Tibial nerve (tissue), 4 donors: ENCODE measurements at regions not wholly inside any gene's neighbourhood (a gene's known extent, or its start where the extent isn't known, plus 50 kb on each side); places are given as distances from the start of the nearest gene placed in this dataset.

Source experiments
- DNase-seq, 2 donors: peaks; one replicate each; pipeline ENCODE4 v3.0.0-alpha.2; 2019; ENCODE audit warnings: low spot score in 2 of 2
- H3K27ac ChIP-seq, 4 donors: fragments of 200-600 bp; sonication (generic) in 3 of 4; one replicate each; pipeline ENCODE4 v1.5.1; 2017 to 2019; ENCODE audit warnings: mild to moderate bottlenecking in 1 of 4
- H3K27me3 ChIP-seq, 2 donors: fragments of 200-600 bp; sonication (generic) in 1 of 2; one replicate each; pipeline versions ENCODE4 v1.5.1 to v1.6.0; 2017 to 2019
- H3K36me3 ChIP-seq, 3 donors: fragments of 200-600 bp; sonication (generic); one replicate each; pipeline ENCODE4 v1.5.1; 2018 to 2019
- H3K4me1 ChIP-seq, 4 donors: fragments of 200-600 bp; sonication (generic) in 3 of 4; one replicate each; pipeline ENCODE4 v1.5.1; 2017 to 2019
- H3K4me3 ChIP-seq, 4 donors: fragments of 200-600 bp; sonication (generic) in 3 of 4; one replicate each; pipeline ENCODE4 v1.5.1; 2017 to 2019; ENCODE audit warnings: mild to moderate bottlenecking in 1 of 4, moderate library complexity in 1 of 4
- H3K9me3 ChIP-seq, 4 donors: fragments of 200-600 bp; sonication (generic) in 3 of 4; one replicate each; pipeline ENCODE4 v1.5.1; 2017 to 2019
- EP300 ChIP-seq, 2 donors: sonication (generic); formaldehyde crosslinking; IDR thresholded peaks; one replicate each; pipeline ENCODE4 v1.6.1; 2017; ENCODE audit warnings: antibody characterized with exemption in 2 of 2, mild to moderate bottlenecking in 1 of 2
- POLR2A ChIP-seq, 2 donors: fragments of 450-650 bp; IDR thresholded peaks; one replicate each; pipeline ENCODE4 v1.6.1; 2017; ENCODE audit warnings: antibody characterized with exemption in 2 of 2, mild to moderate bottlenecking in 2 of 2, moderate library complexity in 2 of 2
- whole genome bisulfite sequencing, 2 donors: methylation state at CpG; one replicate each; pipeline ENCODE4 v1.1.5; 2018; 5-methylcytosine and 5-hydroxymethylcytosine counted together
- TF ChIP-seq, protein P1 (sequence below), 5 experiments: fragments of 200-600 bp in 3 of 5; fragments of 450-650 bp in 2 of 5; sonication (generic) in 3 of 5; IDR thresholded peaks; one replicate each; pipeline ENCODE4 v1.5.1; 2016 to 2019; ENCODE audit warnings: antibody characterized with exemption in 5 of 5, mild to moderate bottlenecking in 3 of 5, moderate library complexity in 2 of 5

DNA sequence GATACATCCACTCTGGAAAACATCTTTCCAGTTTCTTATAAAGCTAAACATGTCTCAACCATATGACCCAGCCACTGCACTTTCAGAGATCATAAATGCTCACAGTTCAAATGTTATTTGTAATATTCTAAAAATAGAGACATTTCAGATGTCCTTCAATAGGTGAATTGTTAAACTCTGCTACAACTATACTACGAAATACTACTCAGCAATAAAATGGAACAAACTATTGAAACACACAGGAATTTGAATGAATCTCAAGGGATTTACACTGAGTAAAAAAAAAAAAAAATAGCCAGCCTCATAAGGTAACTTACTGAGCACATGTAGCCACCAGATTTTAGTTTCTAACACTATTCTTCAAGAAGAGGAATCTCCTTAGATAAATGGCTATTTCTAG lies 253.9 kb downstream of the PCDH18 start:
- Histone ChIP-seq H3K36me3 (no peaks in the 10 kb centered on the region), H3K27me3 (no peaks in the 10 kb centered on the region), H3K4me3 (no peak overlapping the region), H3K9me3 (no peaks in the 10 kb centered on the region), H3K27ac (no peak overlapping the region), H3K4me1 (peaks cover 0 to 4% (median 0%) of the 10 kb centered on the region in 4 donors)
- WGBS, 2 donors = 44 to 49% methylated on average over 1 of the region's 1 CpG
- TF ChIP-seq, protein P1, sequence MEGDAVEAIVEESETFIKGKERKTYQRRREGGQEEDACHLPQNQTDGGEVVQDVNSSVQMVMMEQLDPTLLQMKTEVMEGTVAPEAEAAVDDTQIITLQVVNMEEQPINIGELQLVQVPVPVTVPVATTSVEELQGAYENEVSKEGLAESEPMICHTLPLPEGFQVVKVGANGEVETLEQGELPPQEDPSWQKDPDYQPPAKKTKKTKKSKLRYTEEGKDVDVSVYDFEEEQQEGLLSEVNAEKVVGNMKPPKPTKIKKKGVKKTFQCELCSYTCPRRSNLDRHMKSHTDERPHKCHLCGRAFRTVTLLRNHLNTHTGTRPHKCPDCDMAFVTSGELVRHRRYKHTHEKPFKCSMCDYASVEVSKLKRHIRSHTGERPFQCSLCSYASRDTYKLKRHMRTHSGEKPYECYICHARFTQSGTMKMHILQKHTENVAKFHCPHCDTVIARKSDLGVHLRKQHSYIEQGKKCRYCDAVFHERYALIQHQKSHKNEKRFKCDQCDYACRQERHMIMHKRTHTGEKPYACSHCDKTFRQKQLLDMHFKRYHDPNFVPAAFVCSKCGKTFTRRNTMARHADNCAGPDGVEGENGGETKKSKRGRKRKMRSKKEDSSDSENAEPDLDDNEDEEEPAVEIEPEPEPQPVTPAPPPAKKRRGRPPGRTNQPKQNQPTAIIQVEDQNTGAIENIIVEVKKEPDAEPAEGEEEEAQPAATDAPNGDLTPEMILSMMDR (IDR thresholded peaks at IDR 0.05) = no peak
- no peak for TF ChIP-seq EP300 (IDR thresholded peaks at IDR 0.05)
- TF ChIP-seq POLR2A (IDR thresholded peaks at IDR 0.05) = no peak
- DNase-seq = no peak

DNA sequence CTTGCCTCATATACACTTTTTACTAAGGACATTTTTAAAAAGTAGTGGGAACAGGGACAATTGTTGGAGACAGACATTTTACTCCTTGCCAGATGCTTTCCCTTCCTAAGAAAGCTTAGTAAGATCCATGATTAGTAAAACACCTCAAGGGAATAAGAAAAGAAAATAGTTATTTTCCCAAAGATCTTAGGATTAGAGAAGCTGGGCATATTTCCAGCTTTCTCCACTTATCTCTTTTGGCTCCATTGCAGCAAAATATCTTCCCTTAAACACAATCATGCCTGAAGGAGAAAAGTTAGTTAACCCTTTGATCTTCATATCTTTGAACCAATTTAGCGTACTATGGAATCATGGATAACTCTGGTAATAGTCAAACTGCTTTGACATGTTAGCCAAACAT lies 257.9 kb downstream of the PCDH18 start:
- Histone ChIP-seq H3K9me3 (peaks cover 0 to 8% (median 0%) of the 10 kb centered on the region in 4 donors), H3K36me3 (no peaks in the 10 kb centered on the region), H3K4me3 (no peak overlapping the region), H3K27ac (no peak overlapping the region), H3K27me3 (no peaks in the 10 kb centered on the region), H3K4me1 (peaks cover 0 to 4% (median 0%) of the 10 kb centered on the region in 4 donors)
- whole genome bisulfite sequencing, 2 donors = 42 to 75% methylated on average over 1 of the region's 1 CpG
- DNase-seq = no peak
- TF ChIP-seq EP300 (IDR thresholded peaks at IDR 0.05) = no peak
- TF ChIP-seq POLR2A (IDR thresholded peaks at IDR 0.05) = no peak
- TF ChIP-seq, protein P1 (IDR thresholded peaks at IDR 0.05) = no peak

DNA sequence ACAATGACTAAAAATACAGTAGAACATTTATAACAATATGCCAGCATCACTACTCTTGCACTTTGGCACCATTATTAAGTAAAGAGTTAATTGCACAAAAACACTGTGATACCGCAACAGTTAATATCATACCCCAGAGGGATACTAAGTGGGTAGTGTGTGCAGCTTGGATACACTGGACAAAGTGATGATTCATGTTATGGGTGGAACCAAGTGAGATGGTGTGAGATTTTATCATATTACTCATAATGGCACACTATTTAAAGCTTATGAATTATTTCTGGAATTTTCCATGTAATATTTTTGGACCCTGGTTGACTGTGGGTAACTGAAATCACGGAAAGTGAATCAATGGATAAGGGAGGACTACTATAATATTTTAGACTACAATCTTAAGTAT lies 265.3 kb downstream of the PCDH18 start:
- Histone ChIP-seq H3K36me3 (no peaks in the 10 kb centered on the region), H3K9me3 (peaks cover 0 to 8% (median 0%) of the 10 kb centered on the region in 4 donors), H3K4me1 (peaks cover 0 to 3% (median 0%) of the 10 kb centered on the region in 4 donors), H3K27me3 (no peaks in the 10 kb centered on the region), H3K4me3 (no peak overlapping the region), H3K27ac (no peak overlapping the region)
- 48 to 58% methylated on average over 2 of the region's 2 CpGs for WGBS, 2 donors
- TF ChIP-seq EP300 (IDR thresholded peaks at IDR 0.05) (no peak), POLR2A (IDR thresholded peaks at IDR 0.05) (no peak)
- TF ChIP-seq, protein P1 (IDR thresholded peaks at IDR 0.05) = no peak
- DNase-seq = no peak

DNA sequence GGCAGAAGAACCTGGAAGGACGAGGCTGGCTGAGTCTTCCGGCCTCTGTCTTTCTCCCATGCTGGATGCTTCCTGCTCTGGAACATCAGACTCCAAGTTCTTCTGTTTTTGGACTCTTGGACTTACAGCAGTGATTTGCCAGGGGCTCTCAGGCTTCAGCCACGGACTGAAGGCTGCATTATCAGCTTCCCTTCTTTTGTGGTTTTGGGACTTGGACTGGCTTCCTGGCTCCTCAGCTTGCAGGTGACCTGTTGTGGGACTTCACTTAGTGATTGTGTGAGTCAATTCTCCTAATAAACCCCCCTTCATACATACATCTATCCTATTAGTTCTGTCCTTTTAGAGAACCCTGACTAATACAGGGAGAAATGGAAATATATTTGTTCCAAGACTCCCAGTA lies 265.8 kb downstream of the PCDH18 start:
- 61 to 62% methylated on average over 3 of the region's 3 CpGs for WGBS, 2 donors
- no peaks in the 10 kb centered on the region for H3K36me3 ChIP-seq
- no peak overlapping the region for H3K27ac ChIP-seq
- H3K27me3 ChIP-seq = no peaks in the 10 kb centered on the region
- DNase-seq = no peak
- H3K4me1 ChIP-seq = peaks cover 0 to 3% (median 0%) of the 10 kb centered on the region in 4 donors
- peaks cover 0 to 7% (median 0%) of the 10 kb centered on the region in 4 donors for H3K9me3 ChIP-seq
- TF ChIP-seq, protein P1 (IDR thresholded peaks at IDR 0.05) = no peak
- TF ChIP-seq EP300 (IDR thresholded peaks at IDR 0.05) (no peak), POLR2A (IDR thresholded peaks at IDR 0.05) (no peak)
- no peak overlapping the region for H3K4me3 ChIP-seq

DNA sequence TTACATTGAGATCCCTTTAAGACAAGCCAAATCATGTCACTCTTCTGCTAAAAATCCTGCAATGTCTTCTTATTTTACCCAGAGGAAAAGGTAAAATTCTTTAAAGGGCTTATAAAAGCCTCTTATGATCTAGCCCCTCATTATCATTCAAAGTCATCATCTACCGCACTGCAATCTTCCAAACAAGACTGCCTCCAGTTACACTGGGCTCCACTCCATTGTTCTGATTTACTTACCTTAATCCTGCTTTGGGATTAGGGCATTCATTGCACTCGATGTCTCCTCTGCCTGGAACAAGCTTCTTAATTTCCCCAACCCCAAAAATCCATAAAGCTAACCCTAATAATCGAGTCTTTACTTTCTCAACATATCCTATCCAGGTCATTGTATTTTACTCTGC lies 269.1 kb downstream of the PCDH18 start:
- Histone ChIP-seq H3K27me3 (no peaks in the 10 kb centered on the region), H3K4me3 (no peak overlapping the region), H3K36me3 (no peaks in the 10 kb centered on the region), H3K27ac (no peak overlapping the region), H3K9me3 (no peaks in the 10 kb centered on the region), H3K4me1 (peaks cover 0 to 3% (median 0%) of the 10 kb centered on the region in 4 donors)
- no peak for DNase-seq
- TF ChIP-seq POLR2A (IDR thresholded peaks at IDR 0.05) = no peak
- TF ChIP-seq EP300 (IDR thresholded peaks at IDR 0.05) = no peak
- TF ChIP-seq, protein P1 (IDR thresholded peaks at IDR 0.05) = no peak
- 90 to 91% methylated on average over 3 of the region's 3 CpGs for WGBS, 2 donors
